ENCODE measurements at regions not wholly inside any gene's neighbourhood (a gene's known extent, or its start where the extent isn't known, plus 50 kb on each side); places are given as distances from the start of the nearest gene placed in this dataset.

DNA sequence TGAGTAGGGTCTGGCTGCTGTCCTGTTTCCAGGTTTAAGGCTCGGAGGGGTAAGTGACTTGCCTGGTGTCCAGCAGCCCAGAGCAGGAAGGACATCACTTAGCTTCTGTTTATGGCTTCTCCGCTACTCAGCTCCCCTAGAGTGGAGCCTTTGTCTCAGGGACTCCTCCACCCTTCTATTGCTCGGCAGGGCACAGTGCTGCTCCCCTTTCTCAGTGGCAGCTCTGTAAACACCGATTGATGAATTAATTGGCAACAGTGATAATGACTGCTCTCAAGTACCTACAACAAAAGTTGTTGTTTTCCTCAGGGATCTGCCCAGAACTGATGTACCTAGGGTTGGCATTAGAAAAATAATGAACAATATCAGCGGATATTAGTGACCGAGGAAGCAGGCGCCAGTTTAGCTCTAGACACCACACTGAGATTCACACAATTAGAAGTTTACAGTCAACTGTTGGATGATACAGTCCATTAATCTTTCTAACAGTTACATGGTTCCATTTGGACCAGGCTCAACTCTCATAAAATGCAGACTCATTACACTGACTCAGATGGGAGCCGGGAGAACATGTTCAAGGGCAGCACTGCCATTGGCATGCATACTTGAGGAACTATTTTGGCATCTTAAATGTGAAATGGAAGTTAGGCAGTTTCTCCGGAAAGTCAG is 265.7 kb downstream of the MTX2 start:
- Histone ChIP-seq H3K4me1 (ENCODE audit: control insufficient read depth in 1 of 2, insufficient read depth in 2 of 2, low read length in 2 of 2) (no peaks in the 10 kb centered on the region), H3K4me3 (ENCODE audit: low read depth in 1 of 2, low read length in 2 of 2) (no peak overlapping the region), H3K27me3 (ENCODE audit: control insufficient read depth in 1 of 2, insufficient read depth in 2 of 2, low read length in 2 of 2) (peaks cover 2 to 6% of the 10 kb centered on the region in 2 donors), H3K27ac (ENCODE audit: low read depth, low read length) (no peak overlapping the region), H3K9ac (ENCODE audit: low read depth in 1 of 2, low read length in 2 of 2) (no peak overlapping the region), H3K36me3 (ENCODE audit: control insufficient read depth in 1 of 2, insufficient read depth in 2 of 2, low read length in 2 of 2) (no peaks in the 10 kb centered on the region), H3K9me3 (ENCODE audit: control insufficient read depth in 1 of 2, low read length in 2 of 2) (no peaks in the 10 kb centered on the region)

DNA sequence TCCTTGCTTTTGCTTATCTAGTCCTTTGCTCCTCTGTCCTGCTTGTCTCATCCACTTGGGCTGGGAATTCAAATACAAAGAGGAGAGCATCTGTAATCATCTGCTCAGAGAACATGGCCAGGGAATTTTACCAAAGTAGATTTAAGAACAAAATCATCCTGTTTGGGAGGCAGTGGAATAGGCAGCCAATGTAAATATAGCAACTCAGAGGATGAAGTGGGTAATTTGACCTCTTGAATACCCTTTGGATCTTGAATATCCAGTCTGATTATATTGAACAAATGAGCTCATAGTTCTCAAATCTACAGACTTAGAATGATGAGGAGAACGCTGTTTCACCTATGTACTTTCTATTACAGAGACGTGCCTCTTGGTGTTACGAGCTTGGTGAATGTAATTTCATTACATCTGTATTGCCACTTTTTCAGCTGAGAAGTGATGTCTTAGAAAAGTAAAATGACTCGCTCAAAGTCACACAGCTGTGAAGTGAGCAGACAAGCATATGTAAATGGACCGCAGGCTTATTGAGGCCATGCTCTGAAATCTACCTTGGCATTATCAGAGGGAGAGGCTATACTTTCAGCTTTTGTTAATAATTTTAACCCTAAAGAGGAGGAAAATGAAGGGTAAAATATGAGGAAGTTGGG is 266.3 kb downstream of the MTX2 start:
- Histone ChIP-seq H3K9ac (ENCODE audit: low read depth in 1 of 2, low read length in 2 of 2) (no peak overlapping the region), H3K36me3 (ENCODE audit: control insufficient read depth in 1 of 2, insufficient read depth in 2 of 2, low read length in 2 of 2) (no peaks in the 10 kb centered on the region), H3K4me3 (ENCODE audit: low read depth in 1 of 2, low read length in 2 of 2) (no peak overlapping the region), H3K4me1 (ENCODE audit: control insufficient read depth in 1 of 2, insufficient read depth in 2 of 2, low read length in 2 of 2) (no peaks in the 10 kb centered on the region), H3K27me3 (ENCODE audit: control insufficient read depth in 1 of 2, insufficient read depth in 2 of 2, low read length in 2 of 2) (peaks cover 5 to 6% of the 10 kb centered on the region in 2 donors), H3K9me3 (ENCODE audit: control insufficient read depth in 1 of 2, low read length in 2 of 2) (no peaks in the 10 kb centered on the region), H3K27ac (ENCODE audit: low read depth, low read length) (no peak overlapping the region)

DNA sequence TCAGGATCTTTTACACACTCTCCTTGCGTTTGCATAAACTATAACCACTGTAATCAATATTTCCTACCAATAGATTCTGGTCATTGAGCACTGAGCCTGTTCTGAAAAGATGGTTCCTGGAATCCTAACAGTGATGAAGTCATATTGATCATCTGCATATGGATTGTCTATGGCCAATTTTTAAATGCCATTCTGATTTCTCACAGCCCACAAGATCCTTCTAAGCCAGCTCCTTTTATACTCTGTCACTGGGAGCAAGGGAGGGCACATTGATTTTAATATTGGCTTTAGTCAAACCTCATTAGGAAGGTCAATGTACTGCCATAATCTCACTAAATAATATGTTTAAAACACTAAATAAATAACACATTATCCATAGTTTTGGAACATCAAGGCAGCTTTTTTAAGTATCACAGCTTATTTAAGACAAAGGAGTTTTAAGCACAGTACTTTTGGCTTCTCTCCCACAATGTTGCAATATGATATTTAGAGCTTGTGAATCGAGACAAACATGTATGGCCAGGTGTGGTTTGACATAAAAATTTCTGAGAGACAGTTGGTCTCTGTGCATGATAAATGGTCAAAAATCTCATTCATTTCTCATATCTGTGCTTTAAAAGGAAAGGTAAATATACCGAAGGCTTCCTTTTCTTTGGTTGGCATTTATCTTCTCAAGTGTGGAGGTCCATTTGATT is 267.3 kb downstream of the MTX2 start:
- Histone ChIP-seq H3K27ac (ENCODE audit: low read depth, low read length) (no peak overlapping the region), H3K4me3 (ENCODE audit: low read depth in 1 of 2, low read length in 2 of 2) (no peak overlapping the region), H3K36me3 (ENCODE audit: control insufficient read depth in 1 of 2, insufficient read depth in 2 of 2, low read length in 2 of 2) (no peaks in the 10 kb centered on the region), H3K27me3 (ENCODE audit: control insufficient read depth in 1 of 2, insufficient read depth in 2 of 2, low read length in 2 of 2) (peaks cover 5 to 6% of the 10 kb centered on the region in 2 donors), H3K4me1 (ENCODE audit: control insufficient read depth in 1 of 2, insufficient read depth in 2 of 2, low read length in 2 of 2) (no peaks in the 10 kb centered on the region), H3K9me3 (ENCODE audit: control insufficient read depth in 1 of 2, low read length in 2 of 2) (no peaks in the 10 kb centered on the region), H3K9ac (ENCODE audit: low read depth in 1 of 2, low read length in 2 of 2) (no peak overlapping the region)

DNA sequence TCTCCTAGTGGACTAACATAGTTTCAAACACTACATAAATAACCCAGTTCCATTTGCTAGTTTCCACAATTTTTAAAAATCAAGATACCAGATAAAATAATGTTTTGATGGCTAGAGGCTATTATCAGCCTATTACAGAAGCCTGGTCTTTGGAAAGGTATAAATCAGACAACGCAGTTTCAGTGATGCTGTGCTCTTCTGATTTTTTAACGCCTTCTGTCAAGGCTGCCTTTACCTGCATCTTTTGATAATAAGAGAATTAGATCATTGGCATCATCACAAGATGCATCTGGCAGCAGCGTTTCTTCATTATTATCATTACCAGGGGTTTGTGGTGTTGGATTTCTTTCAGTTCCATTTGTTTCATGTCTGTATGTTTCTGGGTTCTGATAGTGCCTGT is 268.7 kb downstream of the MTX2 start:
- H3K4me1 ChIP-seq (ENCODE audit: control insufficient read depth in 1 of 2, insufficient read depth in 2 of 2, low read length in 2 of 2), result no peaks in the 10 kb centered on the region
- no peaks in the 10 kb centered on the region for H3K9me3 ChIP-seq (ENCODE audit: control insufficient read depth in 1 of 2, low read length in 2 of 2)
- no peak overlapping the region for H3K4me3 ChIP-seq (ENCODE audit: low read depth in 1 of 2, low read length in 2 of 2)
- H3K9ac ChIP-seq (ENCODE audit: low read depth in 1 of 2, low read length in 2 of 2), result no peak overlapping the region
- peaks cover 5 to 6% of the 10 kb centered on the region in 2 donors for H3K27me3 ChIP-seq (ENCODE audit: control insufficient read depth in 1 of 2, insufficient read depth in 2 of 2, low read length in 2 of 2)
- H3K36me3 ChIP-seq (ENCODE audit: control insufficient read depth in 1 of 2, insufficient read depth in 2 of 2, low read length in 2 of 2), result no peaks in the 10 kb centered on the region
- no peak overlapping the region for H3K27ac ChIP-seq (ENCODE audit: low read depth, low read length)

DNA sequence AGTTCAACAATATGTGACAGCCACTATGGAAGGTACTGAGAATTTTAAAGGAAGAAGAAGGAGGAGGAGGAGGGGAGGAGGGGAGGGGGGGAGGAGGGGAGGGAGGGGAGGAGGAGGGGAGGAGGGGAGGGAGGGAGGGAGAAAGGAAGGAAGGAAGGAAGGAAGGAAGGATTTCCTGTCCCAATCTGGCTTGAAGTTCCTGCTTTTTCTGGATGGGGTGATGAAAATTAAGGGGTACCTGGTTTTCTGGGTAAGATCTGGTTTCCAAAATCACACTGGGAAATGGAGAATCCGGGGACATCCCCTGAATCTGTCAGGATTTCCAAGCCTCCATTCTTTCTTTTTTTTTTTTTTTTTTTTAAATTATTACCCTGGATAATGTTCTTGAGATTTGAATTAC is 271.8 kb downstream of the MTX2 start:
- no peak overlapping the region for H3K9ac ChIP-seq (ENCODE audit: low read depth in 1 of 2, low read length in 2 of 2)
- H3K36me3 ChIP-seq (ENCODE audit: control insufficient read depth in 1 of 2, insufficient read depth in 2 of 2, low read length in 2 of 2), result no peaks in the 10 kb centered on the region
- H3K27ac ChIP-seq (ENCODE audit: low read depth, low read length), result no peak overlapping the region
- no peaks in the 10 kb centered on the region for H3K4me1 ChIP-seq (ENCODE audit: control insufficient read depth in 1 of 2, insufficient read depth in 2 of 2, low read length in 2 of 2)
- peaks cover 0 to 4% of the 10 kb centered on the region in 2 donors for H3K27me3 ChIP-seq (ENCODE audit: control insufficient read depth in 1 of 2, insufficient read depth in 2 of 2, low read length in 2 of 2)
- H3K4me3 ChIP-seq (ENCODE audit: low read depth in 1 of 2, low read length in 2 of 2), result no peak overlapping the region
- no peaks in the 10 kb centered on the region for H3K9me3 ChIP-seq (ENCODE audit: control insufficient read depth in 1 of 2, low read length in 2 of 2)

DNA sequence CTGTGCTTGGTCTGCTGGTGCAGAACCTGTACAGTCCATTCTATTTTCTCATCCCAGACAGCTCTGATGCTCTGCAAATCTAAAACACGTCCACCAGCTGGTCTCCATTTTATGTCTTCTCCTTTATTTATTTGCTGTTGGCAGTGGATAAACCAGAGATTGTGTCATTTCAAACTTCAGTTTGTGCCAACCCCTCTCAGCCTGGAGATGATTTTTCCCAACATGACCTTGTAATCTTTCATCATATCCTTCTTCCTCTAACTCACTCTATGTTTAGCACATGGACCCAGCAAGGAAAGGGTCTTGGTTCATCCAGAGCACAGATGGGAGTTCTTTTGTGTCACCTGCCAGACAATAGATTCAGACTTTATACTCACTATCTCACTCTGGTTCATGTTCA is 273.2 kb downstream of the MTX2 start:
- Histone ChIP-seq H3K4me3 (ENCODE audit: low read depth in 1 of 2, low read length in 2 of 2) (no peak overlapping the region), H3K9ac (ENCODE audit: low read depth in 1 of 2, low read length in 2 of 2) (no peak overlapping the region), H3K4me1 (ENCODE audit: control insufficient read depth in 1 of 2, insufficient read depth in 2 of 2, low read length in 2 of 2) (no peaks in the 10 kb centered on the region), H3K27me3 (ENCODE audit: control insufficient read depth in 1 of 2, insufficient read depth in 2 of 2, low read length in 2 of 2) (peaks cover 0 to 3% of the 10 kb centered on the region in 2 donors), H3K9me3 (ENCODE audit: control insufficient read depth in 1 of 2, low read length in 2 of 2) (no peaks in the 10 kb centered on the region), H3K27ac (ENCODE audit: low read depth, low read length) (no peak overlapping the region), H3K36me3 (ENCODE audit: control insufficient read depth in 1 of 2, insufficient read depth in 2 of 2, low read length in 2 of 2) (no peaks in the 10 kb centered on the region)

DNA sequence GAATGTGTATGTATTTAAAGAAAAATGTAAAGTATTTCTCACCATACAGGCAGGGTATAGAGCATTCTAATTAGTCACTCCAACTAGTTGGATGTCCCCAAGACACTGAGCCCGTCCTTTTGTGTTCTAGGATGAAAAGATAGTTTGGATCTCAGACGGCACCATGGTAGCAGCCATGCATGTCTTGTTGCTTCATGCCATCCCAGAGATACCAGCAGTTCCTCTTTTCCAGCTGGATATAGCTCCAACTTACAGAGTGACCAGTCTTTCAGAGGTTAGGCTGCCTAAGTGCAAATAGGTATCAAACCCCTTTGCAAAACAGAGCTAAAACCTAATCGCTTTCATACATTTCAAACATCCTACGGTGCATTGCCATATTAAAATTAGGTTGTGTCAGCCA is 275.3 kb downstream of the MTX2 start:
- H3K36me3 ChIP-seq (ENCODE audit: control insufficient read depth in 1 of 2, insufficient read depth in 2 of 2, low read length in 2 of 2), result no peaks in the 10 kb centered on the region
- H3K4me1 ChIP-seq (ENCODE audit: control insufficient read depth in 1 of 2, insufficient read depth in 2 of 2, low read length in 2 of 2), result no peaks in the 10 kb centered on the region
- no peak overlapping the region for H3K27ac ChIP-seq (ENCODE audit: low read depth, low read length)
- H3K9me3 ChIP-seq (ENCODE audit: control insufficient read depth in 1 of 2, low read length in 2 of 2), result no peaks in the 10 kb centered on the region
- no peak overlapping the region for H3K9ac ChIP-seq (ENCODE audit: low read depth in 1 of 2, low read length in 2 of 2)
- no peak overlapping the region for H3K4me3 ChIP-seq (ENCODE audit: low read depth in 1 of 2, low read length in 2 of 2)
- peaks cover 3 to 10% of the 10 kb centered on the region in 2 donors for H3K27me3 ChIP-seq (ENCODE audit: control insufficient read depth in 1 of 2, insufficient read depth in 2 of 2, low read length in 2 of 2)

DNA sequence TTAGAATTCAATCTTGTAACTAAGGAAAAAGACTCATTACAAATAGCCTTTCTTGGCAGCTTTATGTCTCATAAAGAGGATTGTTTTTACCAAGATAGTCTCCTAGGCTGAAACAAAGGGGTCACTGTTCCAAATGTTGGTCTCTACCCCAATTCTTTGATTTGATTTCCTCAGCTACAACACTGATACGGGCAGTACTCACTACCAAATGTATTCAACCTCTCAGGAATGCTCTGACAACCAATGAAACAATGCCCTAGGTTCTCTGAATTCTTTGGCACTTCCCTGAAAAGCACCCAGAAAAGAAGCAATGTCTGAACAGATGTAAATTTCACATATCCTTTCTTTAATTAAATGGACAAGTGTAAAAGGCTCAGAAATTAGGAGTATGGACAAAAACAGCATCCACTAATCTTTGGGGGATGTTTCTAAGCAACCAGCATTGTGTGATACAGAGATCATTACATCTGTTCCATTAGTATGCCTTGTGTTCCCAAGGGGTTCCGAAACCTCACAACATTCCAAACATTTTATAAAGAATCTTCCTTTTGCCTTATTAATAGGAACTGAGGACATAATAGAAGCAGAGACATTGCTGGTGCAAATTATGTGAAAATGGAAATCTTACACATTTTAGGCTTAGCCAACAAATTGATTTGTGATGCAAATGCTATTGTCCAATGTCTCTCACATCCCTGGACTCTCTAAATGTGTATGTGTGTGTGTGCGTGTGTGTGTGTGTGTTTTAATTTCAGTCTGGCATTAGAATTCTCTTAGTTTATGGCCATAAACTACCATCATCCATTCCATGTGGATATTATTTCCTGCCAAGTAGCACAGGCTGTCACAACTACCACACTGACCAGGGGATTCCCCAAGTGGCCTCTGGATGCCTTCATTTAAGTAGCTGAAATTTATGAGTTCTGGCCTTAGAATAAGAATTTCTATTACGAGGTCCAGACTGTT is 276.0 kb downstream of the MTX2 start:
- Histone ChIP-seq H3K4me3 (ENCODE audit: low read depth in 1 of 2, low read length in 2 of 2) (no peak overlapping the region), H3K27ac (ENCODE audit: low read depth, low read length) (no peak overlapping the region), H3K9me3 (ENCODE audit: control insufficient read depth in 1 of 2, low read length in 2 of 2) (no peaks in the 10 kb centered on the region)

DNA sequence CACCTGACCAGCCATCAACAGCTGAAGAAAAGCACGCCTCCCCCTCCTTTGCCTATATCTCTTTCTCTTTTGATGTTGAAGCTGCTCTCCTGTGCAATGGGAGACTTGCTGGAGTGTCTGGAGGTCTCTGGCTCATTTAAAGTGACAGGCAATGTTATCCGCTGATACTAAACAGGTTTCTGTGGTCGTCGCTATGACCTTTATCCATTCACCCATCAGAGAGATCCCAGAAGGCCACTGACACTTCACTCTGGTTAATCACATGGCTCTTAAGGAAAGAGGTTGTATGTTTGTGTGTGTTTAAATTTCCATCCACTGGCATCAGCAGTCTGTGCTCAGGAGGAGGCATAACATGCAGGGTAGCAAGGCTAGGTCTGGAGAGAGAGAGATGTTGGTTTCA is 277.3 kb downstream of the MTX2 start:
- peaks cover 0 to 10% of the 10 kb centered on the region in 2 donors for H3K27me3 ChIP-seq (ENCODE audit: control insufficient read depth in 1 of 2, insufficient read depth in 2 of 2, low read length in 2 of 2)
- H3K27ac ChIP-seq (ENCODE audit: low read depth, low read length), result no peak overlapping the region
- H3K4me1 ChIP-seq (ENCODE audit: control insufficient read depth in 1 of 2, insufficient read depth in 2 of 2, low read length in 2 of 2), result no peaks in the 10 kb centered on the region
- H3K36me3 ChIP-seq (ENCODE audit: control insufficient read depth in 1 of 2, insufficient read depth in 2 of 2, low read length in 2 of 2), result no peaks in the 10 kb centered on the region
- no peaks in the 10 kb centered on the region for H3K9me3 ChIP-seq (ENCODE audit: control insufficient read depth in 1 of 2, low read length in 2 of 2)
- no peak overlapping the region for H3K9ac ChIP-seq (ENCODE audit: low read depth in 1 of 2, low read length in 2 of 2)
- H3K4me3 ChIP-seq (ENCODE audit: low read depth in 1 of 2, low read length in 2 of 2), result no peak overlapping the region

More for the DNA sequence above, 276.0 kb downstream of the MTX2 start:
- Histone ChIP-seq H3K36me3 (ENCODE audit: control insufficient read depth in 1 of 2, insufficient read depth in 2 of 2, low read length in 2 of 2) (no peaks in the 10 kb centered on the region), H3K9ac (ENCODE audit: low read depth in 1 of 2, low read length in 2 of 2) (no peak overlapping the region), H3K4me1 (ENCODE audit: control insufficient read depth in 1 of 2, insufficient read depth in 2 of 2, low read length in 2 of 2) (no peaks in the 10 kb centered on the region), H3K27me3 (ENCODE audit: control insufficient read depth in 1 of 2, insufficient read depth in 2 of 2, low read length in 2 of 2) (peaks cover under 1 to 10% of the 10 kb centered on the region in 2 donors)

Measured in duodenal mucosa (tissue), 2 donors.